HEK293T (cell line): ENCODE measurements at regions not wholly inside any gene's neighbourhood (a gene's known extent, or its start where the extent isn't known, plus 50 kb on each side); places are given as distances from the start of the nearest gene placed in this dataset.

Source experiments
- ARNT ChIP-seq: fragments of 450-650 bp; IDR thresholded peaks from 2 replicates; pipeline ENCODE4 v1.6.1; 2017; ENCODE audit warnings: mild to moderate bottlenecking
- BHLHE40 ChIP-seq: fragments of 450-650 bp; IDR thresholded peaks from 2 replicates; pipeline ENCODE4 v1.6.1; 2016; ENCODE audit warnings: mild to moderate bottlenecking, moderate library complexity, borderline replicate concordance
- FOXK2 ChIP-seq: fragments of 450-650 bp; IDR thresholded peaks from 2 replicates; pipeline ENCODE4 v1.6.1; 2016; ENCODE audit warnings: mild to moderate bottlenecking
- FOXM1 ChIP-seq: fragments of 450-650 bp; IDR thresholded peaks from 2 replicates; pipeline ENCODE4 v1.6.1; 2017; ENCODE audit warnings: mild to moderate bottlenecking, borderline replicate concordance
- HDGF ChIP-seq: fragments of 450-650 bp; IDR thresholded peaks from 2 replicates; pipeline ENCODE4 v1.6.1; 2017; ENCODE audit warnings: antibody characterized with exemption, borderline replicate concordance
- L3MBTL2 ChIP-seq: fragments of 450-650 bp; conservative IDR thresholded peaks from 2 replicates; pipeline ENCODE4 v1.6.1; 2016; ENCODE audit warnings: mild to moderate bottlenecking
- SP1 ChIP-seq: fragments of 450-650 bp; IDR thresholded peaks from 2 replicates; pipeline ENCODE4 v1.6.1; 2017
- SUZ12 ChIP-seq: fragments of 450-650 bp; IDR thresholded peaks from 2 replicates; pipeline ENCODE4 v1.6.1; 2016; ENCODE audit warnings: mild to moderate bottlenecking
- ZNF384 ChIP-seq: fragments of 450-650 bp; IDR thresholded peaks from 2 replicates; pipeline ENCODE4 v1.6.1; 2016

DNA sequence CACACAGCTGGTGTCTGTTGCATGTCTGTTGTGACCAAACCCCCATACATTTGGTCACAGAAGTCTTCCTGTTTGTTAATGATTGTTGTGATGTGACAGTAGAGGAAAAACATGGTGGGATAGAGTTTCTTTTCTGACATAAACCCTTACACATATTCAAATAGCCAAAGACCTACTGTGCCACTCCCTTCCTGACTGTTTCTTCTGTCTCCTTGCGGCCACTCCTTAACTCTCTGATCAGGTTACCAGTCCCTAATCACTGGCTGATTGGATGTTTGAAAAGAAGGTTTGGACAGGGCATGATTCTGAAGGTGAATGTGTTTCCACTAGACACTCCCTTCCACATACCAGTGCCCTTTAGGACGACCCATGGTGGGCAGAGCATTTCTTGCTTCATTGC is 101.2 kb downstream of the SCP2D1 start:
- no peak for TF ChIP-seq SUZ12
- no peak for TF ChIP-seq L3MBTL2
- TF ChIP-seq FOXM1, result no peak
- TF ChIP-seq ARNT, result no peak
- no peak for TF ChIP-seq FOXK2
- TF ChIP-seq BHLHE40, result no peak
- no peak for TF ChIP-seq HDGF
- TF ChIP-seq SP1, result no peak
- no peak for TF ChIP-seq ZNF384
